K562 (cell line): ENCODE measurements at regions not wholly inside any gene's neighbourhood (a gene's known extent, or its start where the extent isn't known, plus 50 kb on each side); places are given as distances from the start of the nearest gene placed in this dataset.
A peak's percentile ranks its signal among the peaks of the same experiment; 100 is the strongest.

Source experiments
- ATAC-seq: fragments of 200-7000 bp; cut with Tn5 transposase; 3 replicates; pipeline ENCODE4 v1.9.1; 2020; ENCODE audit warnings: moderate library complexity
- BruUV-seq: library from RNA; stranded (reverse); fragments of 400-500 nt; replicated peaks from 2 replicates; lab custom pipeline; 2021; lab: Mats Ljungman, UMichigan
- CTCF ChIA-PET: fragments of 300-600 bp; formaldehyde crosslinking; extraction: SDS; loops from one replicate; lab custom pipeline; 2021; ENCODE audit warnings: low intra/inter-chr PET ratio; lab: Yijun Ruan, JAX
- POLR2A ChIA-PET: fragments of 300-600, 350-650 bp; sonication (Branson Sonifier 250); formaldehyde crosslinking; extraction: SDS; loops from one replicate; lab custom pipeline; 2021; ENCODE audit warnings: antibody characterized with exemption, inconsistent platforms; lab: Yijun Ruan, JAX
- DNase-seq, 4 experiments: peaks; one replicate each; pipeline versions ENCODE4 v3.0.0 to v3.0.0-alpha.2; 2011 to 2018; ENCODE audit warnings: low spot score in 3 of 4, mixed read lengths in 3 of 4; ENCODE audit errors: extremely low read depth in 1 of 4
- FAIRE-seq: peaks from 2 replicates; lab custom pipeline; 2011; peaks lifted over from hg19 to GRCh38; lab: Jason Lieb, UNC
- H2AFZ ChIP-seq: 2 replicates; pipeline ENCODE4 v1.6.0; 2011; ENCODE audit warnings: low read depth, low read length, control low read depth, inconsistent platforms
- H3K27ac ChIP-seq: fragments of 200-600 bp; 3 replicates; pipeline ENCODE4 v1.8.0; 2011; ENCODE audit warnings: low read depth, mild to moderate bottlenecking, control low read depth, inconsistent platforms, low read length, moderate library complexity, mixed read lengths; ENCODE audit errors: extremely low read depth
- H3K27me3 ChIP-seq, 2 experiments: fragments of 300-600 bp in 1 of 2; 2 replicates in 1 of 2; 3 replicates in 1 of 2; pipeline versions ENCODE4 v1.6.0 to v1.8.0; 2011; ENCODE audit warnings: inconsistent platforms in 2 of 2, low read length in 2 of 2, mild to moderate bottlenecking in 1 of 2, mixed read lengths in 1 of 2, moderate library complexity in 1 of 2; ENCODE audit not compliant: control insufficient read depth in 2 of 2, insufficient read depth in 2 of 2
- H3K36me3 ChIP-seq: fragments of 300-600 bp; 3 replicates; pipeline ENCODE4 v1.8.0; 2011; ENCODE audit warnings: mild to moderate bottlenecking, low read length, inconsistent platforms; ENCODE audit not compliant: control insufficient read depth, insufficient read depth
- H3K4me1 ChIP-seq, 2 experiments: fragments of 200-600 bp in 1 of 2; replicated peaks in 1 of 2; 2 replicates in 1 of 2; 3 replicates in 1 of 2; pipeline versions ENCODE4 v1.5.1 to v1.8.0; 2011; ENCODE audit warnings: inconsistent platforms in 2 of 2, low read length in 2 of 2, mild to moderate bottlenecking in 1 of 2, mixed read lengths in 1 of 2, moderate library complexity in 1 of 2; ENCODE audit not compliant: control insufficient read depth in 2 of 2, insufficient read depth in 2 of 2
- H3K4me2 ChIP-seq: 2 replicates; pipeline ENCODE4 v1.6.1; 2011; ENCODE audit warnings: low read length, control low read depth, inconsistent platforms, mixed read lengths; ENCODE audit not compliant: insufficient read depth
- H3K4me3 ChIP-seq: fragments of 200-600 bp; sonication (generic), shearing (Covaris generic); 2 replicates; pipeline ENCODE4 v1.5.1; 2016; ENCODE audit warnings: control low read depth, inconsistent platforms
- H3K79me2 ChIP-seq: fragments of 200-600 bp; 3 replicates; pipeline ENCODE4 v1.8.0; 2011; ENCODE audit warnings: low read length, inconsistent platforms; ENCODE audit not compliant: control insufficient read depth, insufficient read depth
- H3K9ac ChIP-seq, 2 experiments: 2 replicates each; pipeline versions ENCODE4 v1.6.0 to v1.6.1; 2011; ENCODE audit warnings: low read depth in 2 of 2, low read length in 2 of 2, control low read depth in 1 of 2, inconsistent platforms in 1 of 2, mild to moderate bottlenecking in 1 of 2, mixed read lengths in 1 of 2; ENCODE audit not compliant: insufficient read depth in 1 of 2
- H3K9me1 ChIP-seq: one replicate; pipeline ENCODE4 v1.6.0; 2011; ENCODE audit warnings: inconsistent platforms, mild to moderate bottlenecking, low read length, moderate library complexity; ENCODE audit not compliant: control insufficient read depth, insufficient read depth
- H3K9me3 ChIP-seq: replicated peaks from 2 replicates; pipeline ENCODE4 v1.5.1; 2011; ENCODE audit warnings: low read depth, low read length, inconsistent platforms; ENCODE audit not compliant: control insufficient read depth, insufficient read depth
- H4K20me1 ChIP-seq: replicated peaks from 2 replicates; pipeline ENCODE4 v1.6.1; 2011; ENCODE audit warnings: low read length, inconsistent platforms, mixed read lengths; ENCODE audit not compliant: control insufficient read depth, insufficient read depth
- ELK3 ChIP-seq: fragments of 450-650 bp; formaldehyde crosslinking; IDR thresholded peaks from 2 replicates; pipeline ENCODE4 v1.4.0; 2020; ENCODE audit warnings: mild to moderate bottlenecking
- MXD1 ChIP-seq: fragments of 250-450 bp; sonication (Bioruptor Pico); IDR thresholded peaks from 2 replicates; pipeline ENCODE4 v1.8.0; 2021; ENCODE audit warnings: borderline replicate concordance, mild to moderate bottlenecking, moderate library complexity; ENCODE audit not compliant: poor library complexity, severe bottlenecking
- WGBS: fragments of 100-300 bp; shearing (Covaris generic); methylation state at CpG from one replicate; pipeline ENCODE4 v1.1.6; 2016; ENCODE audit warnings: low coverage, mixed read lengths; ENCODE audit not compliant: insufficient coverage; ENCODE audit errors: missing lambda C conversion rate; 5-methylcytosine and 5-hydroxymethylcytosine counted together
- in situ Hi-C: fragments of 300-500 bp; cut with MboI; formaldehyde crosslinking; loops from 4 replicates; pipeline ENCODE4 v1.15.0; 2018; ENCODE audit warnings: inconsistent platforms, mixed read lengths
- intact Hi-C: fragments of 100-400 bp; cut with micrococcal nuclease; formaldehyde crosslinking; loops from 2 replicates; pipeline ENCODE4 v1.14.2; 2022
- TF ChIP-seq, protein P1 (sequence below): fragments of 250-450 bp; sonication (Bioruptor Pico); IDR thresholded peaks from 2 replicates; pipeline ENCODE4 v1.5.0; 2022; ENCODE audit warnings: mild to moderate bottlenecking
- TF ChIP-seq, protein P2 (sequence below): sonication (generic); formaldehyde crosslinking; IDR thresholded peaks from 2 replicates; pipeline ENCODE4 v1.5.0; 2020; ENCODE audit warnings: missing genetic modification reagents

- H3K36me3 ChIP-seq, result no peaks in the 10 kb centered on the region
- in situ Hi-C loops, result no loop called here
Measured at GRCh38 chr9:110048403-110048975, 159.5 kb downstream of the C9orf152 start.

More at GRCh38 chr9:110048403-110048975, 159.5 kb downstream of the C9orf152 start:
- WGBS, result 2% methylated on average over 15 of the region's 42 CpGs
- Histone ChIP-seq H3K27ac (no peak overlapping the region), H3K4me2 (no peak overlapping the region), H2AFZ (no peak overlapping the region), H3K9me3 (no peaks in the 10 kb centered on the region), H3K9ac (no peak overlapping the region), H3K4me1 (peaks cover 0 to 12% of the 10 kb centered on the region in 2 experiments; a peak in 2 of 5 replicates), H3K27me3 (peaks cover 9 to 26% of the 10 kb centered on the region in 2 experiments; a peak in 3 of 5 replicates), H3K9me1 (no peaks in the 10 kb centered on the region), H4K20me1 (no peaks in the 10 kb centered on the region), H3K4me3 (no peak overlapping the region), H3K79me2 (no peaks in the 10 kb centered on the region)
- TF ChIP-seq, protein P1, sequence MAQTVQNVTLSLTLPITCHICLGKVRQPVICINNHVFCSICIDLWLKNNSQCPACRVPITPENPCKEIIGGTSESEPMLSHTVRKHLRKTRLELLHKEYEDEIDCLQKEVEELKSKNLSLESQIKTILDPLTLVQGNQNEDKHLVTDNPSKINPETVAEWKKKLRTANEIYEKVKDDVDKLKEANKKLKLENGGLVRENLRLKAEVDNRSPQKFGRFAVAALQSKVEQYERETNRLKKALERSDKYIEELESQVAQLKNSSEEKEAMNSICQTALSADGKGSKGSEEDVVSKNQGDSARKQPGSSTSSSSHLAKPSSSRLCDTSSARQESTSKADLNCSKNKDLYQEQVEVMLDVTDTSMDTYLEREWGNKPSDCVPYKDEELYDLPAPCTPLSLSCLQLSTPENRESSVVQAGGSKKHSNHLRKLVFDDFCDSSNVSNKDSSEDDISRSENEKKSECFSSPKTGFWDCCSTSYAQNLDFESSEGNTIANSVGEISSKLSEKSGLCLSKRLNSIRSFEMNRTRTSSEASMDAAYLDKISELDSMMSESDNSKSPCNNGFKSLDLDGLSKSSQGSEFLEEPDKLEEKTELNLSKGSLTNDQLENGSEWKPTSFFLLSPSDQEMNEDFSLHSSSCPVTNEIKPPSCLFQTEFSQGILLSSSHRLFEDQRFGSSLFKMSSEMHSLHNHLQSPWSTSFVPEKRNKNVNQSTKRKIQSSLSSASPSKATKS (CRISPR knock-in tag), result no peak
- TF ChIP-seq MXD1 (CRISPR knock-in tag), result no peak
- TF ChIP-seq, protein P2, sequence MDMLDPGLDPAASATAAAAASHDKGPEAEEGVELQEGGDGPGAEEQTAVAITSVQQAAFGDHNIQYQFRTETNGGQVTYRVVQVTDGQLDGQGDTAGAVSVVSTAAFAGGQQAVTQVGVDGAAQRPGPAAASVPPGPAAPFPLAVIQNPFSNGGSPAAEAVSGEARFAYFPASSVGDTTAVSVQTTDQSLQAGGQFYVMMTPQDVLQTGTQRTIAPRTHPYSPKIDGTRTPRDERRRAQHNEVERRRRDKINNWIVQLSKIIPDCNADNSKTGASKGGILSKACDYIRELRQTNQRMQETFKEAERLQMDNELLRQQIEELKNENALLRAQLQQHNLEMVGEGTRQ (CRISPR knock-in tag), result no peak
- no peak for TF ChIP-seq ELK3 (CRISPR knock-in tag)
- ChIA-PET POLR2A (no interaction called here), CTCF (no interaction called here)
- ATAC-seq, result peak; percentile 94
- peak; percentile 50 to 66 (median 59) for DNase-seq
- no TSS peak for BruUV-seq
- intact Hi-C loops, result no loop called here
- FAIRE-seq, result no peak
